ENCODE measurements at regions not wholly inside any gene's neighbourhood (a gene's known extent, or its start where the extent isn't known, plus 50 kb on each side); places are given as distances from the start of the nearest gene placed in this dataset.

DNA sequence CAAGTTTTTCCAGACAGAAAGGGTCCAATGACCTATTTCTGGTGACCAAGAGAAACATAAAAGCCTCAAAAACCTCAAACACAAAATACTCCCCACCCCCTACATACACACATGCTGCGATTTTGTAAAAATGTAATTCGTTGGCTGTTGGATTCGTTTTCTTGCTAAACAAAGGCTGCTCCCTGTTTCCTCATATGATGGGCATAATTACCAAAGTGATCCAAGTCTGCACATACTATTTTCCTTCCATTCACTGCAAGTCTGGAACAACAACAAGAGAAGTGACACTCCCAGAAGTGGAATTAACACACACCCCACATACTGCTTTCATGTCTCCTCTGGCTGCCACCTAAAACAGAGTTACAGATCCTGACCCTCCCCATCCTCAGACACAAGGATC, 131.9 kb downstream of the RAP2A start:
- Histone ChIP-seq H3K36me3 (no peaks in the 10 kb centered on the region), H3K27me3 (replicated peaks in 1 of 7) (peaks cover 0 to 6% (median 0%) of the 10 kb centered on the region in 7 donors), H3K27ac (no peak overlapping the region), H3K4me1 (peaks cover 0 to 22% (median 8%) of the 10 kb centered on the region in 6 donors), H3K4me3 (no peak overlapping the region), H3K9me3 (no peaks in the 10 kb centered on the region)
- TF ChIP-seq POLR2A (IDR thresholded peaks at IDR 0.05) (no peak), POLR2AphosphoS5 (IDR thresholded peaks at IDR 0.05) (no peak)
- TF ChIP-seq, protein P1, sequence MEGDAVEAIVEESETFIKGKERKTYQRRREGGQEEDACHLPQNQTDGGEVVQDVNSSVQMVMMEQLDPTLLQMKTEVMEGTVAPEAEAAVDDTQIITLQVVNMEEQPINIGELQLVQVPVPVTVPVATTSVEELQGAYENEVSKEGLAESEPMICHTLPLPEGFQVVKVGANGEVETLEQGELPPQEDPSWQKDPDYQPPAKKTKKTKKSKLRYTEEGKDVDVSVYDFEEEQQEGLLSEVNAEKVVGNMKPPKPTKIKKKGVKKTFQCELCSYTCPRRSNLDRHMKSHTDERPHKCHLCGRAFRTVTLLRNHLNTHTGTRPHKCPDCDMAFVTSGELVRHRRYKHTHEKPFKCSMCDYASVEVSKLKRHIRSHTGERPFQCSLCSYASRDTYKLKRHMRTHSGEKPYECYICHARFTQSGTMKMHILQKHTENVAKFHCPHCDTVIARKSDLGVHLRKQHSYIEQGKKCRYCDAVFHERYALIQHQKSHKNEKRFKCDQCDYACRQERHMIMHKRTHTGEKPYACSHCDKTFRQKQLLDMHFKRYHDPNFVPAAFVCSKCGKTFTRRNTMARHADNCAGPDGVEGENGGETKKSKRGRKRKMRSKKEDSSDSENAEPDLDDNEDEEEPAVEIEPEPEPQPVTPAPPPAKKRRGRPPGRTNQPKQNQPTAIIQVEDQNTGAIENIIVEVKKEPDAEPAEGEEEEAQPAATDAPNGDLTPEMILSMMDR (IDR thresholded peaks at IDR 0.05 in 8 of 11, conservative IDR thresholded peaks at IDR 0.05 in 3 of 11), result no peak
- intact Hi-C loops (cut with DNase I; ENCODE audit: low total_unique reads), result no loop called here
- WGBS, 5 donors, result 69 to 93% (median 87%) methylated on average over 3 of the region's 3 CpGs
- DNase-seq, result no peak

- Histone ChIP-seq H3K36me3 (no peaks in the 10 kb centered on the region), H3K27me3 (replicated peaks in 1 of 7) (peaks cover 0 to 6% (median 0%) of the 10 kb centered on the region in 7 donors), H3K4me1 (peaks cover 0 to 22% (median 9%) of the 10 kb centered on the region in 6 donors), H3K27ac (peak overlapping the region in 2 of 8 donors; percentile 2 to 41), H3K9me3 (no peaks in the 10 kb centered on the region), H3K4me3 (no peak overlapping the region)
- DNase-seq, result no peak
- TF ChIP-seq POLR2AphosphoS5 (IDR thresholded peaks at IDR 0.05) (no peak), POLR2A (IDR thresholded peaks at IDR 0.05) (no peak)
- 84 to 100% (median 89%) methylated on average over 2 of the region's 2 CpGs for WGBS, 5 donors
- intact Hi-C loops (cut with DNase I; ENCODE audit: low total_unique reads), result no loop called here
These were observed 132.9 kb downstream of the RAP2A start for GRCh38 chr13:97566907-97567306.

DNA sequence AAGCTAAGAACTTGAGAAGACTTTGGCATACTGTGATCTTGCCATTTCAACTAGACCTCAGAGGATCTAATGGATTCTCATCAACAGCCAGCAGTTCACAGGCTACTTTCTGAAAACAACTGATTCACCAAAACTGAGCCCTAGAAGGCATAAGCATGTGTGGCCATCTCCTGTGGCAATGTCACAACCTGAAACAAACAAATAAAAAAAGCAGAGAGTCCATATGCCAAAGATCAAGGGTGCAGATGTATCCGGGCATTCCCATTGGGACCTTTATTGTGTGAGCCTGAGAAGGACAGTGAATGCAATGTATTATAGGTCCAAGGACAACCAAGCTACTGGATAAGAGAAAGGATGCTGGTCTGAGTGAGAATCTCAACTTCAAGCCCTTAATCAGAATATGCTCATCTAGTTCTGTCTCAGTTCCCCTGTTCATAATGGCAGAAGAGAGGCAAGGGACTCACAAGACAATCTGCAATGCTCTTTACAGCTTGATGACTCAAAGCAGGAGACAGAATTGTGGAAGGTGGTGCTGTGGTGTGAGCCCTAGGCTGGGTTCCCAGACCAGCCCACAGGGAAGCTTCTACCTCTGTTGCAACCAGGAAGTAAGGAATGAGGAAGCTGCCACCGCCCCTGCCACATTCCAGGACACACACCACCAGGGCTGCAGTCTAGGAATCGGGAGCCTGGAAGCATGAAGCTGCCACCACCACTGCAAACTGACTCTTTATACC, 133.7 kb downstream of the RAP2A start:
- Histone ChIP-seq H3K27me3 (replicated peaks in 1 of 7) (peaks cover 0 to 6% (median 0%) of the 10 kb centered on the region in 7 donors), H3K27ac (peak overlapping the region in 5 of 8 donors; percentile 7 to 55 (median 34)), H3K36me3 (no peaks in the 10 kb centered on the region), H3K9me3 (no peaks in the 10 kb centered on the region), H3K4me1 (peaks cover 0 to 22% (median 9%) of the 10 kb centered on the region in 6 donors), H3K4me3 (no peak overlapping the region)
- DNase-seq, result no peak
- 32 to 57% (median 41%) methylated on average over 2 to 3 of the region's 3 CpGs for WGBS, 5 donors
- intact Hi-C loops (cut with DNase I; ENCODE audit: low total_unique reads), result no loop called here
- TF ChIP-seq POLR2AphosphoS5 (IDR thresholded peaks at IDR 0.05) (peak in 1 of 3 donors; percentile 50), POLR2A (IDR thresholded peaks at IDR 0.05) (no peak)

DNA sequence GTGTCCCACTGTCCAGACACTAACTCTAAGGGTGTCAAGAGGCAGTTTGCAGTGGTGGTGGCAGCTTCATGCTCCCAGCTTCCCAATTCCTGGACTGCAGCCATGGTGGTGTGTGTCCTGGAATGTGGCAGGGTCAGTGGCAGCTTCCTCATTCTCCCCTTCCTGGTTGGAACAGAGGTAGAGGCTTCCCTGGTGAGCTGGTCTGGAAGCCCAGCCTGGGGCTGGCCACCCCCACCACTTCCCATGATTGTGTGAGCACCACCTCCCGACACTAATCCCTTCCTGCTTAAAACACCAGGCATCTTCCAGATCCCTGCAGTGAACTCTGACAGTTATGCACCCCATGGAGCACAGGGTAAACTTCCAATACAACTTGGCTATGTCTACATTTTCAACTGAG, 134.9 kb downstream of the RAP2A start:
- H3K4me3 ChIP-seq, result no peak overlapping the region
- no peak for TF ChIP-seq POLR2A (IDR thresholded peaks at IDR 0.05)
- peak in 2 of 3 donors; percentile 18 to 26 for TF ChIP-seq POLR2AphosphoS5 (IDR thresholded peaks at IDR 0.05)
- H3K4me1 ChIP-seq, result peaks cover 0 to 22% (median 9%) of the 10 kb centered on the region in 6 donors
- peak overlapping the region in 3 of 8 donors; percentile 7 to 41 (median 34) for H3K27ac ChIP-seq
- no peaks in the 10 kb centered on the region for H3K36me3 ChIP-seq
- no peak for DNase-seq
- 15 to 54% (median 52%) methylated on average over 1 of the region's 1 CpG for WGBS, 5 donors
- intact Hi-C loops (cut with DNase I; ENCODE audit: low total_unique reads), result no loop called here
- peaks cover 0 to 6% (median 0%) of the 10 kb centered on the region in 7 donors for H3K27me3 ChIP-seq (replicated peaks in 1 of 7)
- H3K9me3 ChIP-seq, result no peaks in the 10 kb centered on the region

DNA sequence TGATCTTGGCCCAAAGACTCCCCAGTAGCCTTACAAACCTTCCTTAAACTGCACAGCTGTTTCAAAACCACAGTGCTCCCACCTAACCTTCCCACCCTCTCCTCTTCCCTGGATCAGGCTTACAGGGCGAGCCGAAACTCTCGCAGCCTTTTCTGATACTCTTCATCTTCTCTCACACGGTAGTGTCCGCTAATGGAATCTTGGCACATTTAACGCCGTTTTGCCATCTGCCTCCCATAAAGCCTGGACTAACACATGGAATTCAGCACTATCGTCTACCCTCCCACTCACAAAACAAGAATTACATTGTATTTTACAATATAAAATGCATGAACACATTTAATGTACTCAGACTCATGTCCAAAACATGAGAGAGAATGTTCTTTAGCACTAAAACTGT, 135.9 kb downstream of the RAP2A start:
- Histone ChIP-seq H3K27me3 (replicated peaks in 1 of 7) (peaks cover 0 to 6% (median 0%) of the 10 kb centered on the region in 7 donors), H3K4me3 (no peak overlapping the region), H3K27ac (no peak overlapping the region), H3K36me3 (no peaks in the 10 kb centered on the region), H3K4me1 (peaks cover 0 to 22% (median 9%) of the 10 kb centered on the region in 6 donors), H3K9me3 (no peaks in the 10 kb centered on the region)
- intact Hi-C loops (cut with DNase I; ENCODE audit: low total_unique reads), result no loop called here
- TF ChIP-seq POLR2AphosphoS5 (IDR thresholded peaks at IDR 0.05) (no peak), POLR2A (IDR thresholded peaks at IDR 0.05) (no peak)
- TF ChIP-seq, protein P1 (IDR thresholded peaks at IDR 0.05 in 8 of 11, conservative IDR thresholded peaks at IDR 0.05 in 3 of 11), result no peak
- DNase-seq, result no peak
- WGBS, 5 donors, result 77 to 85% (median 83%) methylated on average over 8 of the region's 8 CpGs
